GM13976 (cell line): ENCODE measurements at regions not wholly inside any gene's neighbourhood (a gene's known extent, or its start where the extent isn't known, plus 50 kb on each side); places are given as distances from the start of the nearest gene placed in this dataset.

Experiments
- DNase-seq: peaks from one replicate; pipeline ENCODE4 v3.0.0; 2012; ENCODE audit warnings: low spot score
- CTCF ChIP-seq: IDR thresholded peaks from 2 replicates; pipeline ENCODE4 v1.5.1; 2012; ENCODE audit warnings: borderline replicate concordance, mild to moderate bottlenecking; ENCODE audit not compliant: insufficient read depth; ENCODE audit errors: extremely low read depth, missing control alignments, control extremely low read depth
- in situ Hi-C: fragments of 300-500 bp; cut with MboI; formaldehyde crosslinking; loops from one replicate; pipeline ENCODE4 v1.12.0; 2022; ENCODE audit warnings: low sequenced_read_pairs, mixed read lengths, inconsistent platforms; ENCODE audit not compliant: unreplicated experiment

- in situ Hi-C loops: no loop called here
- no peak for DNase-seq
- TF ChIP-seq CTCF: no peak
Observed at GRCh38 chr11:120023551-120023950, 114.4 kb downstream of the TRIM29 start.

GRCh38 chr11:120023120-120023519 is 114.8 kb downstream of the TRIM29 start:
- in situ Hi-C loops: no loop called here
- no peak for DNase-seq
- TF ChIP-seq CTCF: no peak

- in situ Hi-C loops: no loop called here
- no peak for TF ChIP-seq CTCF
- no peak for DNase-seq
Observed at GRCh38 chr11:120022617-120023016, 115.3 kb downstream of the TRIM29 start.

- TF ChIP-seq CTCF: no peak
- in situ Hi-C loops: no loop called here
- DNase-seq: no peak
Observed at GRCh38 chr11:120021978-120022377, 115.9 kb downstream of the TRIM29 start.

GRCh38 chr11:120021391-120021953 is 116.4 kb downstream of the TRIM29 start:
- no peak for TF ChIP-seq CTCF
- in situ Hi-C loops: no loop called here
- DNase-seq: no peak

GRCh38 chr11:120020981-120021380 is 116.9 kb downstream of the TRIM29 start:
- in situ Hi-C loops: no loop called here
- no peak for TF ChIP-seq CTCF
- no peak for DNase-seq

GRCh38 chr11:120020486-120020885 is 117.4 kb downstream of the TRIM29 start:
- no peak for DNase-seq
- in situ Hi-C loops: no loop called here
- TF ChIP-seq CTCF: no peak
